HG03520 (cell line): ENCODE measurements at regions not wholly inside any gene's neighbourhood (a gene's known extent, or its start where the extent isn't known, plus 50 kb on each side); places are given as distances from the start of the nearest gene placed in this dataset.

Experiments
- ATAC-seq: cut with Tn5 transposase; IDR thresholded peaks from one replicate; pipeline ENCODE4 v1.9.1; 2021; ENCODE audit warnings: mild to moderate bottlenecking, moderate library complexity; ENCODE audit not compliant: unreplicated experiment

- peak; percentile 89 for ATAC-seq
Observed at GRCh38 chr4:120977435-120977997, 55.0 kb upstream of the PRDM5 start.

GRCh38 chr4:120973207-120973606 is 50.7 kb upstream of the PRDM5 start:
- ATAC-seq = no peak
